Activated CD8-positive, alpha-beta T cell treated with anti-CD3 and anti-CD28 coated beads, Interleukin-2, amount 10 ng/mL, durations not matched to agents 7 days and 5 days (primary cell): ENCODE measurements at regions not wholly inside any gene's neighbourhood (a gene's known extent, or its start where the extent isn't known, plus 50 kb on each side); places are given as distances from the start of the nearest gene placed in this dataset.
"Not testable (repeated sequence)": the region's sequence is repeated elsewhere in the genome, so short reads cannot be mapped to it uniquely, and the experiment has no call there.

Experiments used
- ATAC-seq: fragments of 150-1000 bp; cut with Tn5 transposase; one replicate; pipeline ENCODE4 v1.10.0; 2021; ENCODE audit warnings: moderate library complexity
- CTCF ChIA-PET: fragments of 350-600 bp; sonication (Branson Sonifier 250); formaldehyde crosslinking; loops from one replicate; lab custom pipeline; 2021; ENCODE audit warnings: antibody characterized with exemption; lab: Charles Lee
- POLR2A ChIA-PET: fragments of 350-600 bp; sonication (Branson Sonifier 250); formaldehyde crosslinking; loops from one replicate; lab custom pipeline; 2021; ENCODE audit warnings: antibody characterized with exemption; lab: Charles Lee
- DNase-seq: peaks from one replicate; pipeline ENCODE4 v3.0.0-alpha.2; 2020
- H3K27ac Mint-ChIP-seq: one replicate; pipeline ENCODE4 v1.8.0; 2021; ENCODE audit warnings: mild to moderate bottlenecking, mixed read lengths
- H3K27me3 Mint-ChIP-seq: one replicate; pipeline ENCODE4 v1.8.0; 2021; ENCODE audit warnings: low read depth, mixed read lengths
- H3K36me3 Mint-ChIP-seq: one replicate; pipeline ENCODE4 v1.8.0; 2021; ENCODE audit warnings: low read depth, mixed read lengths
- H3K4me1 Mint-ChIP-seq: one replicate; pipeline ENCODE4 v1.8.0; 2021; ENCODE audit warnings: low read depth, mixed read lengths
- H3K4me3 Mint-ChIP-seq: one replicate; pipeline ENCODE4 v1.8.0; 2021; ENCODE audit warnings: mild to moderate bottlenecking, mixed read lengths
- H3K9me3 Mint-ChIP-seq: one replicate; pipeline ENCODE4 v1.8.0; 2022; ENCODE audit warnings: mixed read lengths; ENCODE audit not compliant: insufficient read depth

GRCh38 chr3:98681486-98681885, 81.7 kb upstream of the ST3GAL6 start:
- no peak overlapping the region for H3K27ac Mint-ChIP-seq
- POLR2A ChIA-PET, result no interaction called here
- no peaks in the 10 kb centered on the region for H3K36me3 Mint-ChIP-seq
- DNase-seq (no peak), ATAC-seq (no peak)
- CTCF ChIA-PET, result interaction anchor here (0.8 kb wide), 1 partner anchor 79 kb away, joined by 4 read pairs; no protein-coding TSS in a partner anchor
- no peak overlapping the region for H3K4me3 Mint-ChIP-seq
- H3K9me3 Mint-ChIP-seq, result no peaks in the 10 kb centered on the region
- H3K4me1 Mint-ChIP-seq, result no peaks in the 10 kb centered on the region
- peaks cover 2% of the 10 kb centered on the region for H3K27me3 Mint-ChIP-seq

GRCh38 chr3:98682391-98682790, 80.7 kb upstream of the ST3GAL6 start:
- H3K27ac Mint-ChIP-seq, H3K9me3 Mint-ChIP-seq, H3K4me1 Mint-ChIP-seq, H3K27me3 Mint-ChIP-seq, CTCF ChIA-PET, H3K36me3 Mint-ChIP-seq, DNase-seq, H3K4me3 Mint-ChIP-seq, POLR2A ChIA-PET, ATAC-seq: not testable (repeated sequence)

GRCh38 chr3:98688363-98688762, 74.8 kb upstream of the ST3GAL6 start:
- no peak overlapping the region for H3K27ac Mint-ChIP-seq
- CTCF ChIA-PET, result no interaction called here
- ATAC-seq (no peak), DNase-seq (no peak)
- no peaks in the 10 kb centered on the region for H3K36me3 Mint-ChIP-seq
- POLR2A ChIA-PET, result no interaction called here
- H3K27me3 Mint-ChIP-seq, result no peaks in the 10 kb centered on the region
- H3K4me1 Mint-ChIP-seq, result no peaks in the 10 kb centered on the region
- H3K4me3 Mint-ChIP-seq, result no peak overlapping the region
- H3K9me3 Mint-ChIP-seq, result no peaks in the 10 kb centered on the region

GRCh38 chr3:98690876-98691275, 72.3 kb upstream of the ST3GAL6 start:
- no peak overlapping the region for H3K4me3 Mint-ChIP-seq
- no peaks in the 10 kb centered on the region for H3K27me3 Mint-ChIP-seq
- ChIA-PET POLR2A (no interaction called here), CTCF (no interaction called here)
- H3K36me3 Mint-ChIP-seq, result no peaks in the 10 kb centered on the region
- ATAC-seq, result no peak
- H3K9me3 Mint-ChIP-seq, result no peaks in the 10 kb centered on the region
- DNase-seq, result no peak
- no peaks in the 10 kb centered on the region for H3K4me1 Mint-ChIP-seq
- H3K27ac Mint-ChIP-seq, result no peak overlapping the region

- no peaks in the 10 kb centered on the region for H3K9me3 Mint-ChIP-seq
- H3K4me1 Mint-ChIP-seq, result no peaks in the 10 kb centered on the region
- CTCF ChIA-PET, result no interaction called here
- H3K27me3 Mint-ChIP-seq, result no peaks in the 10 kb centered on the region
- no peaks in the 10 kb centered on the region for H3K36me3 Mint-ChIP-seq
- DNase-seq (no peak), ATAC-seq (no peak)
- POLR2A ChIA-PET, result no interaction called here
- H3K4me3 Mint-ChIP-seq, result no peak overlapping the region
- H3K27ac Mint-ChIP-seq, result no peak overlapping the region
These were observed 71.2 kb upstream of the ST3GAL6 start for GRCh38 chr3:98691897-98692296.

GRCh38 chr3:98692787-98693473, 70.2 kb upstream of the ST3GAL6 start:
- CTCF ChIA-PET, result no interaction called here
- Mint-ChIP-seq H3K27ac (no peak overlapping the region), H3K4me3 (no peak overlapping the region), H3K36me3 (no peaks in the 10 kb centered on the region), H3K4me1 (no peaks in the 10 kb centered on the region), H3K9me3 (no peaks in the 10 kb centered on the region), H3K27me3 (no peaks in the 10 kb centered on the region)
- POLR2A ChIA-PET, result no interaction called here
- ATAC-seq (no peak), DNase-seq (no peak)

- no peaks in the 10 kb centered on the region for H3K27me3 Mint-ChIP-seq
- POLR2A ChIA-PET, result no interaction called here
- no peak for DNase-seq
- H3K36me3 Mint-ChIP-seq, result no peaks in the 10 kb centered on the region
- CTCF ChIA-PET, result no interaction called here
- no peak overlapping the region for H3K4me3 Mint-ChIP-seq
- H3K4me1 Mint-ChIP-seq, result no peaks in the 10 kb centered on the region
- no peaks in the 10 kb centered on the region for H3K9me3 Mint-ChIP-seq
- no peak overlapping the region for H3K27ac Mint-ChIP-seq
- ATAC-seq, result no peak
These were observed 67.3 kb upstream of the ST3GAL6 start for GRCh38 chr3:98695796-98696195.

DNA sequence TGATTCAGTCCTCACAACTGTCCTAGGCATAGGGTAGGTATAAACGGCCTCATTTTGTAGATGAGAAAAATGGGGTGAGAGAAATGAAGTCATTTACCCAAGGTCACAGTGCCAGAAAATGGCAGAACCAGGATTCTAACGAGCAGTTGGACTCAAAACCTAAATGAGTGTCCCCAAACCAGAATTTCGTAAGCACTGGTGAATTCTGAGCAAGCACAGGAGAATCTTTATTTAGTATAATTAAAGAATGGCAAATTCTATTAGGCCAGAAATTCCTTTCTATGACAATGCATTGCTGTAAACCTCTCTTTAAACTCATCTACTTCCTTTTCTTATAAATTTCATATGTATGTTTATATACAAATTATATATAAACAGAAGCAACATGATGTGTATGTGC, 66.8 kb upstream of the ST3GAL6 start:
- H3K4me3 Mint-ChIP-seq, H3K36me3 Mint-ChIP-seq, POLR2A ChIA-PET: not testable (repeated sequence)

DNA sequence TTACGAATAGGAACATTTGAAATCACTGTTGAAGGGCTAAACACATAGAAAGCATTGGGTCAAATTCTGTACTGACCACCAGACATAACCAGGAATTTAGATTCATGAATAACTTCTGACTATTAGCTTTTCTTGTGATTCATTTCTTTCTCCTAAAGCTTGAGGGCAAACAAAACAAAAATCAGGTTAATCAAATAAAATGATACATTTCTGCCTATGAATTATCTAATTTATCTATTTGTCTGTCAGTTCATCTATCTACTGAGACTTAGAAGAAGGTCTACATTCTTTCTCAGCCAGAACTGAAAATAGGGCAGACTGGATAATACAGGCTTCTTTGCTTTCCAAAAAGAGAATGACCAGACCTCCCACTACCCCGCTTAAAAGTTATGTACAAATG, 65.9 kb upstream of the ST3GAL6 start:
- ATAC-seq (no peak), DNase-seq (no peak)
- no peaks in the 10 kb centered on the region for H3K27me3 Mint-ChIP-seq
- no peak overlapping the region for H3K4me3 Mint-ChIP-seq
- H3K9me3 Mint-ChIP-seq, result no peaks in the 10 kb centered on the region
- no peak overlapping the region for H3K27ac Mint-ChIP-seq
- H3K4me1 Mint-ChIP-seq, result no peaks in the 10 kb centered on the region
- CTCF ChIA-PET, result no interaction called here
- POLR2A ChIA-PET, result no interaction called here
- no peaks in the 10 kb centered on the region for H3K36me3 Mint-ChIP-seq

More for the DNA sequence above, 66.8 kb upstream of the ST3GAL6 start:
- H3K27ac Mint-ChIP-seq, H3K4me1 Mint-ChIP-seq, DNase-seq, ATAC-seq, CTCF ChIA-PET, H3K27me3 Mint-ChIP-seq, H3K9me3 Mint-ChIP-seq: not testable (repeated sequence)

- ATAC-seq, result no peak
- H3K27ac Mint-ChIP-seq, result no peak overlapping the region
- H3K36me3 Mint-ChIP-seq, result no peaks in the 10 kb centered on the region
- no peak for DNase-seq
- ChIA-PET CTCF (no interaction called here), POLR2A (no interaction called here)
- H3K9me3 Mint-ChIP-seq, result no peaks in the 10 kb centered on the region
- no peaks in the 10 kb centered on the region for H3K27me3 Mint-ChIP-seq
- no peaks in the 10 kb centered on the region for H3K4me1 Mint-ChIP-seq
- no peak overlapping the region for H3K4me3 Mint-ChIP-seq
These were observed 64.0 kb upstream of the ST3GAL6 start for GRCh38 chr3:98699132-98699531.

GRCh38 chr3:98701071-98701675, 62.0 kb upstream of the ST3GAL6 start:
- DNase-seq (no peak), ATAC-seq (no peak)
- Mint-ChIP-seq H3K9me3 (no peaks in the 10 kb centered on the region), H3K4me3 (no peak overlapping the region), H3K27ac (no peak overlapping the region), H3K27me3 (no peaks in the 10 kb centered on the region), H3K4me1 (no peaks in the 10 kb centered on the region), H3K36me3 (no peaks in the 10 kb centered on the region)
- ChIA-PET CTCF (no interaction called here), POLR2A (no interaction called here)

- CTCF ChIA-PET, result no interaction called here
- H3K4me1 Mint-ChIP-seq, result no peaks in the 10 kb centered on the region
These were observed 61.0 kb upstream of the ST3GAL6 start for GRCh38 chr3:98702166-98702565.

More at GRCh38 chr3:98702166-98702565, 61.0 kb upstream of the ST3GAL6 start:
- no peak overlapping the region for H3K27ac Mint-ChIP-seq
- no peaks in the 10 kb centered on the region for H3K9me3 Mint-ChIP-seq
- ATAC-seq (no peak), DNase-seq (no peak)
- no peaks in the 10 kb centered on the region for H3K27me3 Mint-ChIP-seq
- POLR2A ChIA-PET, result no interaction called here
- no peak overlapping the region for H3K4me3 Mint-ChIP-seq
- H3K36me3 Mint-ChIP-seq, result no peaks in the 10 kb centered on the region
